Astrocyte (in vitro differentiated cells and primary cell): ENCODE measurements at regions not wholly inside any gene's neighbourhood (a gene's known extent, or its start where the extent isn't known, plus 50 kb on each side); places are given as distances from the start of the nearest gene placed in this dataset.

Experiments
- DNase-seq: peaks from one replicate; pipeline ENCODE4 v3.0.0-alpha.2; 2010; ENCODE audit warnings: low read depth
- FAIRE-seq: peaks from 2 replicates; lab custom pipeline; 2011; peaks lifted over from hg19 to GRCh38; lab: Jason Lieb, UNC
- H2AFZ ChIP-seq: 2 replicates; pipeline ENCODE4 v1.6.0; 2012; ENCODE audit warnings: low read depth, low read length, inconsistent platforms
- H3K27ac ChIP-seq: 2 replicates; pipeline ENCODE4 v1.5.1; 2011; ENCODE audit warnings: low read depth, low read length, inconsistent platforms
- H3K27me3 ChIP-seq: 2 replicates; pipeline ENCODE4 v1.6.0; 2011; ENCODE audit warnings: low read length, inconsistent platforms; ENCODE audit not compliant: insufficient read depth
- H3K36me3 ChIP-seq: 2 replicates; pipeline ENCODE4 v1.5.1; 2011; ENCODE audit warnings: low read length, inconsistent platforms; ENCODE audit not compliant: insufficient read depth
- H3K4me1 ChIP-seq: 2 replicates; pipeline ENCODE4 v1.5.1; 2011; ENCODE audit warnings: low read length, inconsistent platforms; ENCODE audit not compliant: insufficient read depth
- H3K4me2 ChIP-seq: 2 replicates; pipeline ENCODE4 v1.6.0; 2012; ENCODE audit warnings: low read length, inconsistent platforms
- H3K4me3 ChIP-seq: 2 replicates; pipeline ENCODE4 v1.5.1; 2011; ENCODE audit warnings: low read depth, mild to moderate bottlenecking, low read length, inconsistent platforms; ENCODE audit not compliant: insufficient read depth
- H3K79me2 ChIP-seq: 2 replicates; pipeline ENCODE4 v1.6.0; 2012; ENCODE audit warnings: mild to moderate bottlenecking, low read length, inconsistent platforms; ENCODE audit not compliant: insufficient read depth
- H3K9ac ChIP-seq: 2 replicates; pipeline ENCODE4 v1.6.0; 2012; ENCODE audit warnings: mild to moderate bottlenecking, low read length, inconsistent platforms
- H3K9me3 ChIP-seq: 2 replicates; pipeline ENCODE4 v1.5.1; 2012; ENCODE audit warnings: low read depth, mild to moderate bottlenecking, low read length, inconsistent platforms; ENCODE audit not compliant: insufficient read depth
- H4K20me1 ChIP-seq: 2 replicates; pipeline ENCODE4 v1.6.0; 2012; ENCODE audit warnings: low read length, inconsistent platforms; ENCODE audit not compliant: insufficient read depth
- H3K27ac Mint-ChIP-seq: one replicate; pipeline ENCODE4 v1.8.0; 2021; ENCODE audit warnings: mild to moderate bottlenecking, mixed read lengths; ENCODE audit not compliant: unreplicated experiment
- H3K27me3 Mint-ChIP-seq: one replicate; pipeline ENCODE4 v1.8.0; 2021; ENCODE audit warnings: low read depth, mixed read lengths; ENCODE audit not compliant: unreplicated experiment
- H3K36me3 Mint-ChIP-seq: one replicate; pipeline ENCODE4 v1.8.0; 2021; ENCODE audit warnings: low read depth, mixed read lengths; ENCODE audit not compliant: unreplicated experiment
- H3K4me1 Mint-ChIP-seq: one replicate; pipeline ENCODE4 v1.8.0; 2021; ENCODE audit warnings: low read depth, mixed read lengths; ENCODE audit not compliant: unreplicated experiment
- H3K4me3 Mint-ChIP-seq: one replicate; pipeline ENCODE4 v1.8.0; 2021; ENCODE audit warnings: mild to moderate bottlenecking, moderate library complexity, mixed read lengths; ENCODE audit not compliant: unreplicated experiment
- H3K9me3 Mint-ChIP-seq: one replicate; pipeline ENCODE4 v1.8.0; 2021; ENCODE audit warnings: mild to moderate bottlenecking, mixed read lengths; ENCODE audit not compliant: unreplicated experiment
- EZH2 ChIP-seq: IDR thresholded peaks from 2 replicates; pipeline ENCODE4 v1.6.1; 2012; ENCODE audit warnings: mild to moderate bottlenecking, low read length, inconsistent platforms; ENCODE audit not compliant: insufficient read depth
- TF ChIP-seq, protein P1 (sequence below): IDR thresholded peaks from 2 replicates; pipeline ENCODE4 v1.5.1; 2011; ENCODE audit warnings: low read depth, mild to moderate bottlenecking, inconsistent platforms, low read length, moderate library complexity; ENCODE audit not compliant: insufficient read depth

DNA sequence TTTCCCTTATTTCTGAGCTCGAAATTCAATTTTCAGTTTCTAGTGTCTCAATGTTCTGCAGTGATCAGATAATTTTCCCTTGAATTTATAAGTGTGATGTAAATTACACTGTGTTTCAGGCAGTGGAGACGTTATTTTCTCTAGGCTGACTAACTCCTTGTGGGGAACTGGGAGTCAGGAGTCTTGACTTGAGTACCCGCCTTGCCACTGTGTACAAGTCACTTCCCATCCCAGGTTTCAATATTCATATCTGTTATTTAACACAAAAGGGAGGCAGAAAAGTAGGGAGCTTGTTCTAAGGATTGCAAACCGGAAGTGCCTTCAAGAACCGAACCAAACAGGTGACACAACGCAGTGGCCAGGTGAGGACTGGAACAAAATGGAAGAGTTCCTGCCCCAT lies 196.5 kb downstream of the MEX3B start:
- no peak overlapping the region for H3K27ac Mint-ChIP-seq
- no peak for FAIRE-seq
- no peaks in the 10 kb centered on the region for H3K9me3 ChIP-seq

DNA sequence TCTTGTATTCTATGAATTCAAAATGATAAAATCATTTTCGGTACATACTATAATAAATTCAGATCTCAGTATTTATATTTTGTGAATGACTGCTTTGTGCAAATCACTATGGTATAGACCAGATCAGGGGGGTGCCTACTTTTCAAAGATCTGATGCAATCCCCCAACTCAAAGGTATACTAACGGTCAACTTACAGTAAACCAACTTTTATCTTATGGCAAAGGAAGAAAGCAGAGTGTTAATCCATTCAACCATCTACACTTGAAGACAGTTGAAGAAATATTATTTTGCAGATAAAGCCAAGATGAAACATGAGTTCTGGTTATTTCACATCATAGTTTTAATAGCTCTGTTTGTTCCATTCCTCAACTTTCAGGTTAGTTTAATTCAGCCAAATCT lies 197.1 kb downstream of the MEX3B start:
- Mint-ChIP-seq H3K27me3 (peaks cover 2% of the 10 kb centered on the region), H3K9me3 (no peaks in the 10 kb centered on the region), H3K36me3 (no peaks in the 10 kb centered on the region), H3K4me3 (no peak overlapping the region), H3K4me1 (no peaks in the 10 kb centered on the region), H3K27ac (no peak overlapping the region)
- TF ChIP-seq, protein P1, sequence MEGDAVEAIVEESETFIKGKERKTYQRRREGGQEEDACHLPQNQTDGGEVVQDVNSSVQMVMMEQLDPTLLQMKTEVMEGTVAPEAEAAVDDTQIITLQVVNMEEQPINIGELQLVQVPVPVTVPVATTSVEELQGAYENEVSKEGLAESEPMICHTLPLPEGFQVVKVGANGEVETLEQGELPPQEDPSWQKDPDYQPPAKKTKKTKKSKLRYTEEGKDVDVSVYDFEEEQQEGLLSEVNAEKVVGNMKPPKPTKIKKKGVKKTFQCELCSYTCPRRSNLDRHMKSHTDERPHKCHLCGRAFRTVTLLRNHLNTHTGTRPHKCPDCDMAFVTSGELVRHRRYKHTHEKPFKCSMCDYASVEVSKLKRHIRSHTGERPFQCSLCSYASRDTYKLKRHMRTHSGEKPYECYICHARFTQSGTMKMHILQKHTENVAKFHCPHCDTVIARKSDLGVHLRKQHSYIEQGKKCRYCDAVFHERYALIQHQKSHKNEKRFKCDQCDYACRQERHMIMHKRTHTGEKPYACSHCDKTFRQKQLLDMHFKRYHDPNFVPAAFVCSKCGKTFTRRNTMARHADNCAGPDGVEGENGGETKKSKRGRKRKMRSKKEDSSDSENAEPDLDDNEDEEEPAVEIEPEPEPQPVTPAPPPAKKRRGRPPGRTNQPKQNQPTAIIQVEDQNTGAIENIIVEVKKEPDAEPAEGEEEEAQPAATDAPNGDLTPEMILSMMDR = no peak
- TF ChIP-seq EZH2 = no peak
- Histone ChIP-seq H3K36me3 (no peaks in the 10 kb centered on the region), H3K9me3 (no peaks in the 10 kb centered on the region), H2AFZ (no peak overlapping the region), H3K27ac (no peak overlapping the region), H3K4me2 (no peak overlapping the region), H3K27me3 (no peaks in the 10 kb centered on the region), H3K79me2 (no peaks in the 10 kb centered on the region), H3K4me1 (no peaks in the 10 kb centered on the region), H4K20me1 (no peaks in the 10 kb centered on the region), H3K4me3 (no peak overlapping the region), H3K9ac (no peak overlapping the region)
- DNase-seq = no peak
- no peak for FAIRE-seq

More for the DNA sequence above, 196.5 kb downstream of the MEX3B start:
- no peak overlapping the region for H3K9ac ChIP-seq
- no peak overlapping the region for H2AFZ ChIP-seq
- H4K20me1 ChIP-seq = no peaks in the 10 kb centered on the region
- no peaks in the 10 kb centered on the region for H3K27me3 ChIP-seq
- DNase-seq = no peak
- H3K27me3 Mint-ChIP-seq = peaks cover 2% of the 10 kb centered on the region
- H3K4me1 Mint-ChIP-seq = no peaks in the 10 kb centered on the region
- H3K4me2 ChIP-seq = no peak overlapping the region
- TF ChIP-seq, protein P1 = no peak
- TF ChIP-seq EZH2 = no peak
- H3K27ac ChIP-seq = no peak overlapping the region
- no peaks in the 10 kb centered on the region for H3K36me3 ChIP-seq
- no peaks in the 10 kb centered on the region for H3K79me2 ChIP-seq
- no peak overlapping the region for H3K4me3 Mint-ChIP-seq
- H3K36me3 Mint-ChIP-seq = no peaks in the 10 kb centered on the region
- no peak overlapping the region for H3K4me3 ChIP-seq
- no peaks in the 10 kb centered on the region for H3K4me1 ChIP-seq
- no peaks in the 10 kb centered on the region for H3K9me3 Mint-ChIP-seq

DNA sequence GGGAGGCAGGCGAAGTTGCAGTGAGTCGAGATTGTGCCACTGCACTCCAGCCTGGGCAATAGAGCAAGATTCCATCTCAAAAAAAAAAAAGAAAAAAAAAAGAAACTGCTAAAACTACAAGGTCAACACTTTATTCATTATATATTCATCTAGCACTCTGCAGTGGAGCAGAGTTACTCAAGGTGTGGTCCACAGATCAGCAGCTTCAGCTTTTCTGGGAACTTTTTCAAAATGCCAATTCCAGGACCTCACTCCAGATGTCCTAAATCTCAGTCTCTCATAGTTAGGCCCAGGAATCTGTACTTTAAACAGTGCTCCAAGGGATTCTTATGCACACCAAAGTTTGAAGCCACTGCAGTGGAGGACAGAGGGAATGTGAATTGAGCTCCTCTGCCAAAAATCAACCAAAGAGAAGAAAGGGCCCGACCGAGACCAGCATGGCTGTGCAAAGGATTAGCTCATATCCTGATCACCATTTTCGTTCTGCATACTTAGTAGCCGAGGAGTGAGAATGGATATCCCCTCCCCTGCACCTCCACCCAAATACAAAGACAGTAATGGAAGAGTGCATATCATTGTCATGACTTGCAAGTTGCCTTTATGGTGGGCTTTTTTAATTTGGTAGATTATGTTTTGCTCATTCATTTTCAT lies 201.9 kb downstream of the MEX3B start:
- H3K4me3 Mint-ChIP-seq = no peak overlapping the region
- Histone ChIP-seq H3K4me1 (no peaks in the 10 kb centered on the region), H3K27ac (no peak overlapping the region), H3K27me3 (no peaks in the 10 kb centered on the region), H4K20me1 (no peaks in the 10 kb centered on the region), H3K4me2 (no peak overlapping the region), H3K9ac (no peak overlapping the region), H3K4me3 (no peak overlapping the region), H3K79me2 (no peaks in the 10 kb centered on the region), H3K36me3 (no peaks in the 10 kb centered on the region), H2AFZ (no peak overlapping the region), H3K9me3 (no peaks in the 10 kb centered on the region)
- no peak overlapping the region for H3K27ac Mint-ChIP-seq
- TF ChIP-seq, protein P1 = no peak
- no peak for TF ChIP-seq EZH2
- FAIRE-seq = no peak
- H3K9me3 Mint-ChIP-seq = no peaks in the 10 kb centered on the region
- no peak for DNase-seq
- H3K27me3 Mint-ChIP-seq = no peaks in the 10 kb centered on the region
- no peaks in the 10 kb centered on the region for H3K4me1 Mint-ChIP-seq
- H3K36me3 Mint-ChIP-seq = no peaks in the 10 kb centered on the region
